Stromal cell of bone marrow (primary cell): ENCODE measurements at regions not wholly inside any gene's neighbourhood (a gene's known extent, or its start where the extent isn't known, plus 50 kb on each side); places are given as distances from the start of the nearest gene placed in this dataset.

Source experiments
- DNase-seq: peaks from one replicate; pipeline ENCODE4 v3.0.0-alpha.2; 2012; ENCODE audit warnings: low read depth

DNA sequence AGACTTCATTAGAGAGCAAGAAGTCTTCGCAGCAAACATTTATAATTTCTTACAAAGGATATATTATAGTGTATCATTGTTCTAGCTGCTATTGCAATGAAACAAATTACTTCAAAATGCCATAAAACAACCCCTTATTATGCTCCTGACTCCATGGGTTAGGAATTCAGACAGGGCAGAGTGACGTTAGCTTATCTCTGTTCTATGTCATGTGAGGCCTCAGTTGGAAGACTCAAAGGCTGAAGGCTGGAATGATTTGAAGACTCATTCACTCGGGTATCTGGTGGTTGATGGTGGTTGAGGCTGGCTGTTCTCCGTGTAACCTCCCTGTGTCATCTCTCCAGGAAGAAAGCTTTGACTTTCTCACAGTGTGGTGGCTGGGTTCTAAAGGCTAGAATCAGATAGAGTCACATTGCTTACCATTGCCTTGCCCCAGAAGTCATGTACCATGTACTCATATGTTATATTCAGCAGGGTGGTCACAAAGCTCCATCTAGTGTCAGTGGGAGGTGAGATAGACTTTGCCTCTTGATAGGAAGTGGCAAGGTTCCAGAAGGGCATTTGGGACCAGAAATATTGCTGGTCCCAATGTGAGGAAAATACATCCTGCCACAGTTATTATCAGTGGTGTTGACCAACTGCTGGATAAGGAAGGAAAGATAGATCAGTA is 226.9 kb downstream of the TMEM38B start:
- DNase-seq, result peak; percentile 13

- no peak for DNase-seq
Observed at GRCh38 chr9:105928416-105928815, 234.1 kb downstream of the TMEM38B start.

DNA sequence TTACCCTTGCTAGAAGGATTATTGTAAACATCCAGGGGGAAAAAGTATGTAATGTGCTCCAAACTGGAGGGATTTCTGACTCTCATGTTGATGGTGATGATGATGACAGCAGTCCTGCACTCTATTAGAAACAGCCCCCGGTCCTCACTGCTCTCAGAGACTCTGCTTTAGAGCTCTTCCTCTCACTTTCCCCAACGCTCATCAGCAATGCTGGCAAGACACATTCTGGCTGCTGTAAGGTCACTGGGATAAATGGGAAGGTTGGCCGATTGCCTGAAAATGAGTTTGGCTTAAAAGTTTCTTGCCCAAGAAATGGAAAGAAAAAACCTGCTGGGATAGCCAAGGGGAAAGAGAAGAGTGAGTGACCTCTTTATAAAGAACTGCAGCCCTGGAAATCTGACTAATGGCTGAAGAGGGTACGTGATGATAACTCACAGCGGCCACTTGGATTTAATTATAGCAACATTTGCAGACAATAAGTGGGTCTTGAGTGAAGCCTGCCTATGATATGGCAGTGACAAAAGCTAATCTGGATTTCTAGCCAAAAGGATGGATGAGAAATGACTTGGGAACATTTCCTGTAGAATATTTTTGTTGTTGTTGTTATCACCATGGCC is 235.8 kb downstream of the TMEM38B start:
- DNase-seq, result peak; percentile 17

DNA sequence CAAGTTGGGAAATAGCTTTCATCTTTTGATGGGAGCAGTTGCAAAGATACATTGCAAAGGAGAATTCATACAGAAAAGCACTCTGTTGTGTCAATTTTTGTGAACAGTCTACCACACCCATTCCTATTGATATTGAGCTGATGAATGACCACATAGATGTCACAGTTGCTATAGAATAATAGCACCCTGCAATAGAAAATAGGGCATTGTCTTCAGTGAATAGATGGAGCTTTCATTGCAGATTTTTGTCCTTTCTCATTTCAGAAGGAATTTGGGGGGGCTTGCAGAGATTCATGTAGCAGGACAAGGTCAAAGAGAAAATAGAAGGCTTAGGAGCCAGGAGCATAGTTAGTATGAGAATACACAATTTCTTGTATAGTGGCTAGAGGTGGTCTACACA is 237.9 kb downstream of the TMEM38B start:
- no peak for DNase-seq

- no peak for DNase-seq
Observed at GRCh38 chr9:105950448-105950847, 256.1 kb downstream of the TMEM38B start.

GRCh38 chr9:105950894-105951293 is 256.6 kb downstream of the TMEM38B start:
- no peak for DNase-seq

GRCh38 chr9:105954517-105954916 is 260.2 kb downstream of the TMEM38B start:
- no peak for DNase-seq

DNA sequence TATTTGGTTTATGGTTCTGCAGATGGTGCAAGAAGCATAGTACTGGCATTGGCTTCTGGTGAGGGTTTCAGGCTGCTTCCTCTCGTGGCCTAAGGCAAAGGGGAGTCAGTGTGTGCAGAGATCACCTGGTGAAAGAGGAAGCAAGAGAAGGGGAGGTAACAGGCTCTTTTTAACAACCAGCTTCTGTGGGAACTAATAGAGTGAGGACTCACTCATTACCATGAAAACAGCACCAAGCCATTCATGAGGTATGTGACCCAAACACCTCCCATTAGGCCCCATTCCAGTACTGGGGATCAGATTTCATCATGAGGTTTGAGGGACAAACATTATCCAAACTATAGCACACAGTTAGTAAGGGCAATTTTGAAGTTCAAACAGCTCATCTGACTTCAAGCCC is 263.5 kb downstream of the TMEM38B start:
- DNase-seq, result no peak

DNA sequence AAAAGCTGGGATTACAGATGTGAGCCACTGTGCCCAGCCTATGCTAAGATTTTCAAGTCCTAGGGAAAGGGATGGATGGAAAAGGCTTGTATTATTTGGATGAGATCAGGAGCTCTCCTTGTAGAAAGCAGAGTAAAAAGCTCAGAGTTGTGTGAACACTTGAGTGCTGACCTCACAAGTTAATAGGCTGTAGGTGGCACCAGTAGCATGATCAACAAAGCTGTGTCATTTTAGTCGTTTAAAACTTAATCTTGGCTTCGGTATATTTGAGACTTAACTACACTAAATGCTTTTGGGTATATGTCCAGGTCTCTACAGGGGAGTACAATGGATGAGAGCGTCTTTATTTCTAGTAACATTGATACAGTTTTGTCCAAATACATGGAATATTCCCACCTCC is 264.2 kb downstream of the TMEM38B start:
- DNase-seq, result no peak

DNA sequence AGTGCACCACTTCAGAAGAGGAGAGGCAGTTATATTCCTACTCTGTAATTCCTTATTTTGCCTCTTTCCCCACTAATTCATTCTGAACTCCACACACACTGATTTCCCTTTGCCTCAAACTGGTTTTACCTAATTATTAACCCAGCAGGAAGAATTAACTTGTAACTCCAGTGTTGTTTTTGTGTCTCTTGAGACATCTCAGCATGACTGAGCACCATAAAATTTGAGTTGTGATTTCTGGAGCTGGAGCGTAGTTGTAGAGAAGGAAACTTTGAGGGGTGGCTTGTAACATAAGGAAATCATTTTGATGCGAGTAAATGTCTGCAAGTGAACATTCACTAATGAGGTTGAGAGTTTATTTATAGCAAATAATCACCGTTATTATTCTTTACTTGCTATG is 265.2 kb downstream of the TMEM38B start:
- DNase-seq, result no peak

DNA sequence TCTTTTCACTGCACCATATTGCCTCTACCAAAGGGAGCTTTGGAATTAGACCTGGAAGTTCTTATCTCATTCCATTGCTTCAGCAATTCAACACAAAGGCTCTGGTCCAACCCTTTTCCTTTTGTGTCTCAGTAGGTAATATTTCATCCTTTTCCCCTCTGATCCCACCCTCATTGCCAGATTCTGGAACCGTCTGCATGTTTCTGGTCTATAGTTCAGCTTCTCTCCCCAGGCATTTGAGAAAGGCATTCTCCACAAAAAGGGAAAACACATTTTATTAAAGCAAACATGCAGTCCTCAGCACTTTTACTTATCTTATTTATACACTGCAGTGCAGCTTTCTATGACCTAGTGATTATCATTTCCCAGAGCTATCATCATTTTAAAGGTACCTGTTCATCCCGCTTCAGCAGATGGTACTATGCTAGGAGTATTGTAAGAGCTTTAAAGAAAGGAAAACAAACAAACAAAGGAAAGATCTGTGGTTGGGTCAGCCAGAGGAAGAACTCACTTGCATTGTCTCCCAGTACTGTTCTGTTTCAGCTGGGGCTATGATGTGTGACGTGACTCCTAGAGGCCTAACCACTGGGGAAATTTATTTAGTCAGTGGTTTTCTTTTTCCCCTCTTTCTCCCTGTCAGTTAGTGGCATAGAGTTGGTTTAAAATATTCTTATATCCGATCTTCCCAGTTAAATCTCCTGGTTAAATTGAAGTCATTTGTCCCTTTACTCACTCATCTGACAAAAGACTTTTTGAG is 269.2 kb downstream of the TMEM38B start:
- DNase-seq, result no peak

GRCh38 chr9:105964156-105964555 is 269.8 kb downstream of the TMEM38B start:
- DNase-seq, result no peak

DNA sequence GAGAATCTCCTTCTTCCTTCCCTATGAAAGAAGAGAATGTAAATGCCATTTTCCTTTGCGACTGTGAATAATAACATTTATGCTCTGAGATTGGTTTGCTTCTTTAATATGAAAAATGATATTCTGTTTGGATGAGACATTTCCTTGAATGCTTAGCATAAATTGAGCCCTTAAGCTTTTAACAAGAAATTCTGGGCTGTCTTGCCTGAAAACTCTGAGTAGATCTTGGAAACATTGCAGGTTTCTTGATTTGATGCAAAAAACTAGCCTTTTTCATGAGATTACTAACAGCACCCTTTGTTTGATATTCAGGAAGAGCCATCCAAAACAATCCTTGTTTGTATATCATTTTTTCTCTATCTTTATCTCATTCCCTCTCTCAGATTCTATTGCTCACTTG is 272.5 kb downstream of the TMEM38B start:
- no peak for DNase-seq

DNA sequence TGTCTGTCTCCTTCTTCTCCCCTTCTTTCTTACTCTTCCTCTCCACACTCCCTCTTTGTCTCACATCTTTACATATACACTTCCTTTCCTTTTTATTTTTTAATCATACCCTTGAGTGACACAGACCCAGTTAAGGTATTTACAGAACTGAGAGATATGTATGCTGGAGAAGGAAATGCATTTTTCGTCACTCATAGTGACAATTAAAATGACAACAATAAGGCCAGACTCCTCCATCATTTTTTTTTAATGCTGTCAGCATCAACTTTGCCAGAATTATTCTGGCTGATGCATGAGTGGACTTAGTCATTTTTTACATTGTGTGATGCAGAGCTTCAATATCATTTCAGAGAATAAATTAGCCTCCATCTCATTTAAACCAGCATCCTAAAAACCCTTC is 272.9 kb downstream of the TMEM38B start:
- no peak for DNase-seq

GRCh38 chr9:105967797-105968196 is 273.5 kb downstream of the TMEM38B start:
- no peak for DNase-seq

- DNase-seq, result no peak
Observed at GRCh38 chr9:105968811-105969466, 274.6 kb downstream of the TMEM38B start.

- no peak for DNase-seq
Observed at GRCh38 chr9:105969636-105970035, 275.3 kb downstream of the TMEM38B start.

DNA sequence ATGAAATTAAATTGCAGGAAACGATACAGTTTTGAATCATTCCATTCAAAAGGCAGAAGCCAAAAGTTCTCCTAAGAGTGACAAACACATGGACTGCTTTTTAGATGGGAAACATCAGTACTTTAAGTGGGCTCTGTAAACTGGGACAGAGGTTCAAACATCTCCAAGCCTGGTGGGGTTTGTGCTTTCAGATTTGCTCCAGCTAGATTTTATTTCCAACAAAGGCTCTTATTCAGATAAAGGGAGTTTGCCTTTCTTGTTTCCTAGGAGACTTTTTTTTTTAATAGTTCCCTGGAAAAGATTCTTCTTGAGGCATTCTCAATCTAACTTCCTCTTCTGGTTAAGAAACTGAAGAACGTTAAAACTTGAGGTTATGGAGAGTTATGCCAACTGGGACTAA is 277.6 kb downstream of the TMEM38B start:
- DNase-seq, result no peak

DNA sequence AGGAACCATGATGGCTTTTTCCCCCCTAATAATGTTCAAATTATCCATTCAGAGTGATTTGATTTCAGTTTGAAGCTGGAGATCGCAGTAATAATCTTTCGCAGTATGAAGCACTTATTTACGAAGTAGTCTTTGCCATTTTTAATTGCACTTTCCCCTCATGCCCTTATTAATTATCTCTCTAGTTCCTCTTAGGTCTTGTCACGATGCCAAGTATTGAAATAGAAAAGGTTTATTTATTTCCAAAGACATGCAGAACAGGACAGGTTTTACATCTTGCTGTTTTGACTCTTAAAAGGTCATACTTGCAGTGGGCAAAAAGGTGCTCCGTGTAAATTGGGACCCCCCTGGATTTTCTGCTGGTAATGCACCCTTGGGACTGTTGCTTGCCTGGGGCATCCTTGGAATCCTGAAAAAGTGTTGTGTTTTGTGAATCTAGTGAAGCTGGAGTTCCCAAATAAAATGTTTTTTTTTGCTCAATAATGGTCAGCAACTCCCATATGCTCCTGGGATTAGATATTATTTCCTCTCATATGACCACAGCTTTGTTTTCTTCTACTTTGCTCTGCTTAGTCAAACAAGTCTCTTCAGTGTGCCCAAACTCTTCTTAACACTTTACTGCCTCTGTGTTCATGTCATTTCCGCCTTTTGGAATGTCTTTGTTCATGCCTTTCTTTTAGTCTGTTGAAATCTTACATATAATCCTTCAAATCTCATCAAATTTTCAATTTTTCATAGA is 278.3 kb downstream of the TMEM38B start:
- no peak for DNase-seq

DNA sequence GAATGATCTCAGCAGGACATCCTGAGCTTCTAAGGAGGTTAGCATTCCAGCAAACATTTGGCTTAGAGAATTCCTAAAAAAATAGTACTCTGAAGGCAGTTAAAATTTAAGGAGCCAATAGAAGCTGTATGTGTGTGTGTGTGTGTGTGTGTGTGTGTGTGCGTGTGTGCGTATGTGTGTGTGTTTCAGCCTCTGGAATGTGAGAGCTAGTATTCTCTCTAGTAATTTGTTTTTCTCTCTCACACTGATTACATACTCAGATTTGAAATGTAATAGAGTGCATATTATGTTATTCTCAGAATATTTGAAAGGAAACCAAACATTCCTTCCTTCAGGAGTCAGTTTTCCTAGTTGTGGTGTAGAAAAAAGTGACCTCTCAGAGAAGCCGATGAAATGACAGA is 279.6 kb downstream of the TMEM38B start:
- DNase-seq, result peak; percentile 80

DNA sequence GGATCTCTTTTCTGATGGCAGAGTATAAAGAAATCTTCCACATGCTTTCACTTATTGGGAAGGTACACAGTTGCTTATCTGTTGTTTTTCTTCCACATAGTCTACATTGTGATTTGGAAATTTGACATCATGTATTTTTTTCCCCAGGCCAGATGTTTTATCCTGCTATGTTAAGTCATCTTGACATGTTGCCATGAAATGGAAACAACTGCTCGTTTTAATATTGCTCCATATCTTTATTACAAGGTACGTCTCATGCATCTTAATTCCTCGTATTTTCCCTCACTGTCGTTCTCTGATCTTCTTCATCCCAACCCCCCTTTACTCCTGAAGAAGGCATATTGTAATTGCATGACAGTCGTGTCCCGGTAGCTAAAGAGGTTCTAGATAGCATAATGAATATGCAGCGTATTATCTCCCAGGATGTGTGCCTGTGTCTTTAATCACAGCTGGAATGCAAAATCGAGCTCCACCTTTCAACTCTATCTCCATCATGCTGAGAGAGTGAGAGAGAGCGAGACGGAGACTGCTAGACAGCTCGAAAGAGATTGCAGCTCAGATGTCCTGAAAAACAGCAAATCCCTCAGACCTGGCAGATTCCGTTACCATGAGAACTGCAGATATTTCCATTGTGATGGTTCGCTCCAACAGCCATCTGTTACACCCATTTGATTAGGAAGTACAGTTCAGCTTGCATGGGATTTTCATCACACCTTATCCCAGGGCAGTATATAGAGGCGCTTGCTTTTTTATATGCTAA is 281.7 kb downstream of the TMEM38B start:
- no peak for DNase-seq
